IMR-90 (cell line): ENCODE measurements at regions not wholly inside any gene's neighbourhood (a gene's known extent, or its start where the extent isn't known, plus 50 kb on each side); places are given as distances from the start of the nearest gene placed in this dataset.

ENCODE experiments used
- ATAC-seq: fragments of 200-7000 bp; cut with Tn5 transposase; 2 replicates; pipeline ENCODE4 v1.9.1; 2020; ENCODE audit warnings: low read depth, mild to moderate bottlenecking, moderate library complexity
- BruUV-seq: library from RNA; stranded (reverse); fragments of 400-500 nt; replicated peaks from 2 replicates; lab custom pipeline; 2021; lab: Mats Ljungman, UMichigan
- CTCF ChIA-PET: fragments of 300-600 bp; formaldehyde crosslinking; extraction: SDS; loops from one replicate; lab custom pipeline; 2021; ENCODE audit warnings: antibody characterized with exemption; lab: Yijun Ruan, JAX
- POLR2A ChIA-PET: fragments of 300-600 bp; sonication (Branson Sonifier 250); formaldehyde crosslinking; loops from one replicate; lab custom pipeline; 2022; ENCODE audit warnings: antibody characterized with exemption; ENCODE audit not compliant: unreplicated experiment; lab: Charles Lee
- DNase-seq: peaks from one replicate; pipeline ENCODE4 v3.0.0; 2013
- H2AFZ ChIP-seq: replicated peaks from 2 replicates; pipeline ENCODE3; 2013; ENCODE audit warnings: low read length, mild to moderate bottlenecking; ENCODE audit not compliant: poor library complexity
- H2AK5ac ChIP-seq: 2 replicates; pipeline ENCODE4 v1.6.1; 2013; ENCODE audit warnings: low read depth, low read length, inconsistent platforms
- H2AK9ac ChIP-seq: replicated peaks from 2 replicates; pipeline ENCODE3; 2013; ENCODE audit warnings: mild to moderate bottlenecking, low read depth, low read length, moderate library complexity; ENCODE audit not compliant: poor library complexity
- H2BK120ac ChIP-seq: 2 replicates; pipeline ENCODE4 v1.6.1; 2013; ENCODE audit warnings: low read depth, low read length, inconsistent platforms
- H2BK15ac ChIP-seq: 3 replicates; pipeline ENCODE4 v1.6.1; 2013; ENCODE audit warnings: low read depth, low read length, inconsistent platforms
- H2BK20ac ChIP-seq: 2 replicates; pipeline ENCODE4 v1.6.1; 2013; ENCODE audit warnings: low read depth, mild to moderate bottlenecking, inconsistent platforms, low read length, moderate library complexity
- H2BK5ac ChIP-seq: 2 replicates; pipeline ENCODE4 v1.6.1; 2013; ENCODE audit warnings: mild to moderate bottlenecking, low read depth, low read length, inconsistent platforms; ENCODE audit not compliant: poor library complexity, severe bottlenecking
- H3K14ac ChIP-seq: replicated peaks from 2 replicates; pipeline ENCODE4 v1.6.1; 2013; ENCODE audit warnings: low read depth, low read length, inconsistent platforms
- H3K18ac ChIP-seq: 2 replicates; pipeline ENCODE4 v1.6.1; 2013; ENCODE audit warnings: low read depth, low read length, control low read depth
- H3K23ac ChIP-seq: 2 replicates; pipeline ENCODE4 v1.6.1; 2013; ENCODE audit warnings: low read depth, low read length, inconsistent platforms
- H3K27ac ChIP-seq: 2 replicates; pipeline ENCODE4 v1.5.1; 2013; ENCODE audit warnings: mild to moderate bottlenecking, control low read depth, low read length; ENCODE audit not compliant: insufficient read depth
- H3K27me3 ChIP-seq: 2 replicates; pipeline ENCODE4 v1.6.1; 2013; ENCODE audit warnings: low read length; ENCODE audit not compliant: control insufficient read depth, insufficient read depth
- H3K36me3 ChIP-seq: 2 replicates; pipeline ENCODE4 v1.6.1; 2013; ENCODE audit warnings: low read length, mixed read lengths; ENCODE audit not compliant: control insufficient read depth, insufficient read depth
- H3K4ac ChIP-seq: 2 replicates; pipeline ENCODE4 v1.6.1; 2013; ENCODE audit warnings: low read depth, low read length, inconsistent platforms
- H3K4me1 ChIP-seq: 2 replicates; pipeline ENCODE4 v1.6.1; 2013; ENCODE audit warnings: low read length, mixed read lengths; ENCODE audit not compliant: control insufficient read depth, insufficient read depth
- H3K4me2 ChIP-seq: 2 replicates; pipeline ENCODE4 v1.6.1; 2013; ENCODE audit warnings: low read depth, mild to moderate bottlenecking, control low read depth, low read length, moderate library complexity
- H3K4me3 ChIP-seq: 2 replicates; pipeline ENCODE4 v1.5.1; 2013; ENCODE audit warnings: low read depth, mild to moderate bottlenecking, control low read depth, low read length, moderate library complexity; ENCODE audit not compliant: insufficient read depth
- H3K56ac ChIP-seq: 2 replicates; pipeline ENCODE4 v1.6.1; 2013; ENCODE audit warnings: low read length, inconsistent platforms; ENCODE audit not compliant: insufficient read depth; ENCODE audit errors: extremely low read depth
- H3K79me1 ChIP-seq, 2 experiments: 2 replicates each; pipeline ENCODE4 v1.6.1; 2013; ENCODE audit warnings: low read length in 2 of 2, inconsistent platforms in 1 of 2, low read depth in 1 of 2
- H3K9ac ChIP-seq: 2 replicates; pipeline ENCODE4 v1.6.1; 2013; ENCODE audit warnings: low read depth, low read length, control low read depth
- H3K9me1 ChIP-seq: 2 replicates; pipeline ENCODE4 v1.6.1; 2013; ENCODE audit warnings: low read length, inconsistent platforms; ENCODE audit not compliant: insufficient read depth
- H3K9me3 ChIP-seq: 2 replicates; pipeline ENCODE4 v1.6.1; 2013; ENCODE audit warnings: low read length; ENCODE audit not compliant: control insufficient read depth, insufficient read depth
- H4K20me1 ChIP-seq: 2 replicates; pipeline ENCODE4 v1.6.1; 2013; ENCODE audit warnings: low read length, inconsistent platforms; ENCODE audit not compliant: insufficient read depth
- H4K5ac ChIP-seq: 2 replicates; pipeline ENCODE4 v1.6.1; 2013; ENCODE audit warnings: mild to moderate bottlenecking, low read depth, low read length, control low read depth
- H4K8ac ChIP-seq, 2 experiments: 2 replicates each; pipeline ENCODE4 v1.6.1; 2013; ENCODE audit warnings: low read depth in 2 of 2, low read length in 2 of 2, control low read depth in 1 of 2, inconsistent platforms in 1 of 2
- H4K91ac ChIP-seq: 2 replicates; pipeline ENCODE4 v1.6.1; 2013; ENCODE audit warnings: low read depth, low read length, inconsistent platforms; ENCODE audit not compliant: insufficient read depth
- BHLHE40 ChIP-seq: fragments of 150-350 bp; IDR thresholded peaks from 2 replicates; pipeline ENCODE4 v1.6.1; 2016; ENCODE audit warnings: mild to moderate bottlenecking, low read depth, low read length
- CEBPB ChIP-seq: IDR thresholded peaks from 2 replicates; pipeline ENCODE4 v1.6.1; 2012; ENCODE audit warnings: low read depth, low read length, improper control_type of control experiment
- CHD1 ChIP-seq: IDR thresholded peaks from 2 replicates; pipeline ENCODE4 v1.6.1; 2012; ENCODE audit warnings: low read depth, low read length, improper control_type of control experiment
- FOS ChIP-seq: fragments of 150-350 bp; IDR thresholded peaks from 2 replicates; pipeline ENCODE4 v1.6.1; 2016; ENCODE audit warnings: low read depth, low read length
- MAFK ChIP-seq: IDR thresholded peaks from 2 replicates; pipeline ENCODE4 v1.6.1; 2012; ENCODE audit warnings: low read depth, low read length, improper control_type of control experiment
- MAZ ChIP-seq: IDR thresholded peaks from 2 replicates; pipeline ENCODE4 v1.6.1; 2012; ENCODE audit warnings: low read depth, mild to moderate bottlenecking, low read length, improper control_type of control experiment, moderate library complexity, borderline replicate concordance
- MXI1 ChIP-seq: IDR thresholded peaks from 2 replicates; pipeline ENCODE4 v1.6.1; 2012; ENCODE audit warnings: low read depth, mild to moderate bottlenecking, low read length, moderate library complexity, borderline replicate concordance
- NFE2L2 ChIP-seq: fragments of 150-350 bp; IDR thresholded peaks from 2 replicates; pipeline ENCODE4 v1.6.1; 2016; ENCODE audit warnings: low read depth, mild to moderate bottlenecking, low read length
- POLR2A ChIP-seq: IDR thresholded peaks from 2 replicates; pipeline ENCODE4 v1.6.1; 2012; ENCODE audit warnings: mild to moderate bottlenecking, low read depth, low read length
- RAD21 ChIP-seq: IDR thresholded peaks from 2 replicates; pipeline ENCODE4 v1.6.1; 2012; ENCODE audit warnings: low read length, improper control_type of control experiment
- RCOR1 ChIP-seq: IDR thresholded peaks from 2 replicates; pipeline ENCODE4 v1.6.1; 2012; ENCODE audit warnings: mild to moderate bottlenecking, low read length, improper control_type of control experiment; ENCODE audit not compliant: insufficient replicate concordance
- RFX5 ChIP-seq: IDR thresholded peaks from 2 replicates; pipeline ENCODE4 v1.8.0; 2012; ENCODE audit warnings: low read depth, mild to moderate bottlenecking, low read length, moderate library complexity
- SMC3 ChIP-seq: fragments of 150-350 bp; IDR thresholded peaks from 2 replicates; pipeline ENCODE4 v1.6.1; 2016; ENCODE audit warnings: low read depth, mild to moderate bottlenecking, antibody characterized with exemption, low read length, moderate library complexity
- WGBS, 2 experiments: methylation state at CpG; one replicate each; pipeline versions ENCODE4 v1.1.5 to v1.1.7; 2013; ENCODE audit warnings: missing lambda C conversion rate in 2 of 2; ENCODE audit not compliant: insufficient read length in 1 of 2; ENCODE audit errors: extremely low coverage in 2 of 2; 5-methylcytosine and 5-hydroxymethylcytosine counted together
- dilution Hi-C: fragments of 300-500 bp; cut with HindIII; formaldehyde crosslinking; loops from one replicate; pipeline ENCODE4 v1.14.3; 2018; ENCODE audit warnings: low sequenced_read_pairs; ENCODE audit not compliant: unreplicated experiment
- in situ Hi-C: fragments of 300-500 bp; cut with MboI; formaldehyde crosslinking; loops from 3 replicates; pipeline ENCODE4 v1.14.3; 2019; ENCODE audit warnings: low sequenced_read_pairs, inconsistent platforms, mixed read lengths
- intact Hi-C: fragments of 100-400 bp; cut with micrococcal nuclease; formaldehyde crosslinking; loops from 2 replicates; pipeline ENCODE4 v1.10.0; 2022
- TF ChIP-seq, protein P1 (sequence below): fragments of 150-350 bp; IDR thresholded peaks from 2 replicates; pipeline ENCODE4 v1.6.1; 2017; ENCODE audit warnings: mild to moderate bottlenecking, antibody characterized with exemption, low read length, low read depth
- TF ChIP-seq, protein P2 (sequence below): conservative IDR thresholded peaks from 2 replicates; pipeline ENCODE4 v1.5.1; 2012; ENCODE audit warnings: mild to moderate bottlenecking, low read depth, low read length, improper control_type of control experiment
- TF ChIP-seq, protein P3 (sequence below): fragments of 150-350 bp; IDR thresholded peaks from 2 replicates; pipeline ENCODE4 v1.6.1; 2016; ENCODE audit warnings: low read depth, mild to moderate bottlenecking, low read length, moderate library complexity, borderline replicate concordance

DNA sequence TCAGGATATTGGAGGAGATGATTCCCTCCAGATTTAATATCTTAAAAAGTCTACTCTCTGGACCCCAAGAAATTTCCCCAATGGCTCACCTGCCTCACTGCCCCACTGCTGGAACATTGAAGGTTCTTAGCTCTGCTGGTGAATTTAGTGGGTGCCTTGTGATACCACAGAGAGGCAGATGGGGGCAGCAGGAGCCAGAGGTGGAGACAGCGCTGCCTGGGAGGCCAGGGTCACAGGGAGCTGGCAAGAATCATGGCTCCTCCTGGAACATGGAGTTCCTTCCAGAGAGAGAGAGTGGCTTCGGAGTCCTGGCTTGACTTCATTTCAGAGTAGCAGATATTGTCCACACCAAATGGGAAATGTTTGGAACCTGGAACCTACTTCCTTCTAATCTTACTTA, 263.5 kb upstream of the CFAP20DC start:
- peak; percentile 79 for ATAC-seq
- dilution Hi-C loops, result no loop called here
- POLR2A ChIA-PET, result no interaction called here

More for the DNA sequence above, 263.5 kb upstream of the CFAP20DC start:
- H2BK20ac ChIP-seq, result peak overlapping the region; percentile 59
- no peaks in the 10 kb centered on the region for H3K4me1 ChIP-seq
- no peak overlapping the region for H4K5ac ChIP-seq
- no CpG with 5 or more reads among the region's 2 CpGs for WGBS, 2 experiments
- H3K27ac ChIP-seq, result no peak overlapping the region
- intact Hi-C loops (loop anchor here (1.0 to 5.0 kb wide), 3 partner anchors 244 to 544 kb away; no protein-coding TSS in a partner anchor), in situ Hi-C loops (no loop called here)
- CTCF ChIA-PET, result interaction anchor here (0.6 to 1.5 kb wide), 8 partner anchors 8 to 365 kb away, joined by 3 to 4 read pairs (median 4); no protein-coding TSS in a partner anchor
- no peak overlapping the region for H3K56ac ChIP-seq
- TF ChIP-seq FOS (no peak), CEBPB (no peak), MXI1 (no peak), NFE2L2 (no peak), RFX5 (no peak), BHLHE40 (no peak), MAZ (no peak), CHD1 (no peak), RCOR1 (no peak), SMC3 (peak; percentile 52), POLR2A (no peak), MAFK (no peak), RAD21 (peak; percentile 70)
- TF ChIP-seq, protein P1, sequence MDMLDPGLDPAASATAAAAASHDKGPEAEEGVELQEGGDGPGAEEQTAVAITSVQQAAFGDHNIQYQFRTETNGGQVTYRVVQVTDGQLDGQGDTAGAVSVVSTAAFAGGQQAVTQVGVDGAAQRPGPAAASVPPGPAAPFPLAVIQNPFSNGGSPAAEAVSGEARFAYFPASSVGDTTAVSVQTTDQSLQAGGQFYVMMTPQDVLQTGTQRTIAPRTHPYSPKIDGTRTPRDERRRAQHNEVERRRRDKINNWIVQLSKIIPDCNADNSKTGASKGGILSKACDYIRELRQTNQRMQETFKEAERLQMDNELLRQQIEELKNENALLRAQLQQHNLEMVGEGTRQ, result no peak
- TF ChIP-seq, protein P2, sequence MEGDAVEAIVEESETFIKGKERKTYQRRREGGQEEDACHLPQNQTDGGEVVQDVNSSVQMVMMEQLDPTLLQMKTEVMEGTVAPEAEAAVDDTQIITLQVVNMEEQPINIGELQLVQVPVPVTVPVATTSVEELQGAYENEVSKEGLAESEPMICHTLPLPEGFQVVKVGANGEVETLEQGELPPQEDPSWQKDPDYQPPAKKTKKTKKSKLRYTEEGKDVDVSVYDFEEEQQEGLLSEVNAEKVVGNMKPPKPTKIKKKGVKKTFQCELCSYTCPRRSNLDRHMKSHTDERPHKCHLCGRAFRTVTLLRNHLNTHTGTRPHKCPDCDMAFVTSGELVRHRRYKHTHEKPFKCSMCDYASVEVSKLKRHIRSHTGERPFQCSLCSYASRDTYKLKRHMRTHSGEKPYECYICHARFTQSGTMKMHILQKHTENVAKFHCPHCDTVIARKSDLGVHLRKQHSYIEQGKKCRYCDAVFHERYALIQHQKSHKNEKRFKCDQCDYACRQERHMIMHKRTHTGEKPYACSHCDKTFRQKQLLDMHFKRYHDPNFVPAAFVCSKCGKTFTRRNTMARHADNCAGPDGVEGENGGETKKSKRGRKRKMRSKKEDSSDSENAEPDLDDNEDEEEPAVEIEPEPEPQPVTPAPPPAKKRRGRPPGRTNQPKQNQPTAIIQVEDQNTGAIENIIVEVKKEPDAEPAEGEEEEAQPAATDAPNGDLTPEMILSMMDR, result peak; percentile 61
- TF ChIP-seq, protein P3, sequence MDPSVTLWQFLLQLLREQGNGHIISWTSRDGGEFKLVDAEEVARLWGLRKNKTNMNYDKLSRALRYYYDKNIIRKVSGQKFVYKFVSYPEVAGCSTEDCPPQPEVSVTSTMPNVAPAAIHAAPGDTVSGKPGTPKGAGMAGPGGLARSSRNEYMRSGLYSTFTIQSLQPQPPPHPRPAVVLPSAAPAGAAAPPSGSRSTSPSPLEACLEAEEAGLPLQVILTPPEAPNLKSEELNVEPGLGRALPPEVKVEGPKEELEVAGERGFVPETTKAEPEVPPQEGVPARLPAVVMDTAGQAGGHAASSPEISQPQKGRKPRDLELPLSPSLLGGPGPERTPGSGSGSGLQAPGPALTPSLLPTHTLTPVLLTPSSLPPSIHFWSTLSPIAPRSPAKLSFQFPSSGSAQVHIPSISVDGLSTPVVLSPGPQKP, result no peak
- no peak overlapping the region for H3K18ac ChIP-seq
- no peaks in the 10 kb centered on the region for H3K9me1 ChIP-seq
- H4K8ac ChIP-seq, result peak overlapping the region; percentile 13 to 42; a peak in 2 of 4 replicates
- H4K20me1 ChIP-seq, result no peaks in the 10 kb centered on the region
- H2BK5ac ChIP-seq, result no peak overlapping the region
- H3K14ac ChIP-seq, result no peak overlapping the region
- peak overlapping the region; percentile 42; the same call in 1 of the 2 replicates for H2BK120ac ChIP-seq
- H3K9ac ChIP-seq, result no peak overlapping the region
- 0 out of 3 replicates have a peak overlapping the region, but pooled peaks have one; percentile 66 for H2BK15ac ChIP-seq
- no peaks in the 10 kb centered on the region for H3K27me3 ChIP-seq
- BruUV-seq, result no TSS peak
- no peak overlapping the region for H2AFZ ChIP-seq
- no peak overlapping the region for H3K4me2 ChIP-seq
- peak overlapping the region; percentile 34; the same call in 1 of the 2 replicates for H4K91ac ChIP-seq
- H3K9me3 ChIP-seq, result no peaks in the 10 kb centered on the region
- H2AK9ac ChIP-seq, result no peak overlapping the region
- H3K79me1 ChIP-seq, result no peaks in the 10 kb centered on the region
- no peak overlapping the region for H3K4me3 ChIP-seq
- H2AK5ac ChIP-seq, result no peak overlapping the region
- 0 out of 2 replicates have a peak overlapping the region, but pooled peaks have one; percentile 27 for H3K4ac ChIP-seq
- H3K23ac ChIP-seq, result no peak overlapping the region
- no peaks in the 10 kb centered on the region for H3K36me3 ChIP-seq
- DNase-seq, result peak; percentile 13
